Mammary epithelial cell (primary cell): ENCODE measurements at regions not wholly inside any gene's neighbourhood (a gene's known extent, or its start where the extent isn't known, plus 50 kb on each side); places are given as distances from the start of the nearest gene placed in this dataset.

Experiments used
- EZH2 ChIP-seq: IDR thresholded peaks from 2 replicates; pipeline ENCODE4 v1.6.1; 2012; ENCODE audit warnings: low read length, inconsistent platforms, borderline replicate concordance
- TF ChIP-seq, protein P1 (sequence below), 2 donors: IDR thresholded peaks in 1 of 2; conservative IDR thresholded peaks in 1 of 2; 2 replicates each; pipeline ENCODE4 v1.5.1; 2011 to 2012; ENCODE audit warnings: inconsistent platforms in 2 of 2, low read length in 2 of 2, mild to moderate bottlenecking in 2 of 2, control low read depth in 1 of 2, low read depth in 1 of 2; ENCODE audit not compliant: insufficient read depth in 1 of 2; ENCODE audit errors: extremely low read depth in 1 of 2

DNA sequence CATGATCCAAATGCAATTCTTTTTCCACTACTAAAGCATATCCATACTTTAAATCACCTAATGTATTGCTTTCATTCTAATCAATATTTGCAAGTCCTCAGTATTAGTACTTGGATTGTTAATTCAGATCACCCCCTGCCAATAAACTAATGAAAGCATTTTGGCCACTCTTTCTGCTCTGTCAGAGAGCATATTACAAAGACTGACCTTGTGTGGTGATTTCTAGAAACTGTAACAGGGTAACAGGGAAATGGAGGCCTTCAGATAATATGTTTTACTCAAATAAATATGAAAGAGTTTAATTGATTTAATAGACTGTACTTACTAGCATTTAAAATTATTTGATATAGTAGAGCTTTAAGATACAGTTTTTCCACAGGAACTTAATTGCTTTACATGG lies 453.0 kb downstream of the KCNJ3 start:
- TF ChIP-seq, protein P1, sequence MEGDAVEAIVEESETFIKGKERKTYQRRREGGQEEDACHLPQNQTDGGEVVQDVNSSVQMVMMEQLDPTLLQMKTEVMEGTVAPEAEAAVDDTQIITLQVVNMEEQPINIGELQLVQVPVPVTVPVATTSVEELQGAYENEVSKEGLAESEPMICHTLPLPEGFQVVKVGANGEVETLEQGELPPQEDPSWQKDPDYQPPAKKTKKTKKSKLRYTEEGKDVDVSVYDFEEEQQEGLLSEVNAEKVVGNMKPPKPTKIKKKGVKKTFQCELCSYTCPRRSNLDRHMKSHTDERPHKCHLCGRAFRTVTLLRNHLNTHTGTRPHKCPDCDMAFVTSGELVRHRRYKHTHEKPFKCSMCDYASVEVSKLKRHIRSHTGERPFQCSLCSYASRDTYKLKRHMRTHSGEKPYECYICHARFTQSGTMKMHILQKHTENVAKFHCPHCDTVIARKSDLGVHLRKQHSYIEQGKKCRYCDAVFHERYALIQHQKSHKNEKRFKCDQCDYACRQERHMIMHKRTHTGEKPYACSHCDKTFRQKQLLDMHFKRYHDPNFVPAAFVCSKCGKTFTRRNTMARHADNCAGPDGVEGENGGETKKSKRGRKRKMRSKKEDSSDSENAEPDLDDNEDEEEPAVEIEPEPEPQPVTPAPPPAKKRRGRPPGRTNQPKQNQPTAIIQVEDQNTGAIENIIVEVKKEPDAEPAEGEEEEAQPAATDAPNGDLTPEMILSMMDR (conservative IDR thresholded peaks at IDR 0.05 in 1 of 2, IDR thresholded peaks at IDR 0.05 in 1 of 2; ENCODE audit: extremely low read depth in 1 of 2, insufficient read depth in 1 of 2, low read depth in 1 of 2, low read length in 2 of 2) = no peak
- TF ChIP-seq EZH2 = no peak
